ENCODE measurements at regions not wholly inside any gene's neighbourhood (a gene's known extent, or its start where the extent isn't known, plus 50 kb on each side); places are given as distances from the start of the nearest gene placed in this dataset.
"Not testable (repeated sequence)": the region's sequence is repeated elsewhere in the genome, so short reads cannot be mapped to it uniquely, and the experiment has no call there.

GRCh38 chr13:34733721-34734120, 208.3 kb upstream of the NBEA start:
- no peak for DNase-seq

- no peak for DNase-seq
Observed at GRCh38 chr13:34734932-34735331, 207.1 kb upstream of the NBEA start.

- DNase-seq, result no peak
Observed at GRCh38 chr13:34738254-34738992, 203.6 kb upstream of the NBEA start.

GRCh38 chr13:34747056-34747455, 195.0 kb upstream of the NBEA start:
- DNase-seq, result not testable (repeated sequence)

GRCh38 chr13:34747507-34747906, 194.6 kb upstream of the NBEA start:
- DNase-seq, result no peak

- DNase-seq, result no peak
Observed at GRCh38 chr13:34748073-34748472, 194.0 kb upstream of the NBEA start.

- no peak for DNase-seq
Observed at GRCh38 chr13:34748596-34748995, 193.5 kb upstream of the NBEA start.

- no peak for DNase-seq
Observed at GRCh38 chr13:34749046-34749445, 193.0 kb upstream of the NBEA start.

GRCh38 chr13:34750078-34750931, 191.8 kb upstream of the NBEA start:
- peak; percentile 39 to 47 for DNase-seq

- DNase-seq, result no peak
Observed at GRCh38 chr13:34751044-34751443, 191.0 kb upstream of the NBEA start.

GRCh38 chr13:34751492-34751891, 190.6 kb upstream of the NBEA start:
- no peak for DNase-seq

- DNase-seq, result no peak
Observed at GRCh38 chr13:34752283-34752960, 189.6 kb upstream of the NBEA start.

GRCh38 chr13:34756136-34756535, 185.9 kb upstream of the NBEA start:
- DNase-seq, result no peak

GRCh38 chr13:34756572-34756971, 185.5 kb upstream of the NBEA start:
- no peak for DNase-seq

GRCh38 chr13:34757441-34757840, 184.6 kb upstream of the NBEA start:
- no peak for DNase-seq

- no peak for DNase-seq
Observed at GRCh38 chr13:34758628-34759027, 183.4 kb upstream of the NBEA start.

GRCh38 chr13:34762312-34762711, 179.8 kb upstream of the NBEA start:
- DNase-seq, result no peak

- DNase-seq, result no peak
Observed at GRCh38 chr13:34764246-34764645, 177.8 kb upstream of the NBEA start.

- no peak for DNase-seq
Observed at GRCh38 chr13:34765446-34766180, 176.5 kb upstream of the NBEA start.

- DNase-seq, result no peak
Observed at GRCh38 chr13:34767778-34768177, 174.3 kb upstream of the NBEA start.

GRCh38 chr13:34772206-34772605, 169.9 kb upstream of the NBEA start:
- no peak for DNase-seq

GRCh38 chr13:34772881-34773280, 169.2 kb upstream of the NBEA start:
- peak in 1 of 2 experiments; percentile 23 for DNase-seq

All from NCI-H1930 (cell line).